Left forelimb (tissue), 1 donor: ENCODE measurements at regions not wholly inside any gene's neighbourhood (a gene's known extent, or its start where the extent isn't known, plus 50 kb on each side); places are given as distances from the start of the nearest gene placed in this dataset.

Source experiments
- DNase-seq: peaks from one replicate; pipeline ENCODE4 v3.0.0-alpha.2; 2018; ENCODE audit warnings: low spot score

DNA sequence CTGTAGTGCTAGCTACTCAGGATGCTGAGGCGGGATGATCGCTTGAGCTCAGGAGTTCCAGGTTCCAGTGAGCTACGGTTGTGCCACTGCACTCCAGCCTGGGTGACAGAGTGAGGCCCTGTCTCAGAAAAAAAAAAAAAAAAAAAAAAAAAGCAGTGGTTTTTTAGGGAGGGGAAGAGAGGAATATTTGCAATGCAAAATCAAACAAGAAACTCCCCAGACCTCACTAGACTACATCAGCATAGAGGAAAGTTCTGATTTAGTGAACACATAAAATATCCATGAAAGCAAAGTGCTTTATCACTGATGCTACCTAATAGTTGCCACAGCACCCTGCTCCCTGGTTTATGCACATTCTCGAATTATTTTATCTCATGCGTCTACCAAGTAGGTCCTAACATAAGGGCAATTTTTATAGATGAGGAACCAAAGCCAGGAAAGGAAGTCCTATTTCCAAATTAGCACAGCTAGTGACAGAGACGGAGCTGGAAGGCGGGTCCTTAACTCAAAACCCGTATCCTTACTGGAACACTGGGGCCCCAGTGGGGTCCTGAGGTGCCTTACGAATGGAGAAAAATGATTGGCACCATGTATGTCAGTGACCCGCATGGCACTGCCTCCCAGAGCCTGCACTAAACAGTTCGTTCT lies 50.7 kb upstream of the GPR157 start:
- DNase-seq, result no peak

DNA sequence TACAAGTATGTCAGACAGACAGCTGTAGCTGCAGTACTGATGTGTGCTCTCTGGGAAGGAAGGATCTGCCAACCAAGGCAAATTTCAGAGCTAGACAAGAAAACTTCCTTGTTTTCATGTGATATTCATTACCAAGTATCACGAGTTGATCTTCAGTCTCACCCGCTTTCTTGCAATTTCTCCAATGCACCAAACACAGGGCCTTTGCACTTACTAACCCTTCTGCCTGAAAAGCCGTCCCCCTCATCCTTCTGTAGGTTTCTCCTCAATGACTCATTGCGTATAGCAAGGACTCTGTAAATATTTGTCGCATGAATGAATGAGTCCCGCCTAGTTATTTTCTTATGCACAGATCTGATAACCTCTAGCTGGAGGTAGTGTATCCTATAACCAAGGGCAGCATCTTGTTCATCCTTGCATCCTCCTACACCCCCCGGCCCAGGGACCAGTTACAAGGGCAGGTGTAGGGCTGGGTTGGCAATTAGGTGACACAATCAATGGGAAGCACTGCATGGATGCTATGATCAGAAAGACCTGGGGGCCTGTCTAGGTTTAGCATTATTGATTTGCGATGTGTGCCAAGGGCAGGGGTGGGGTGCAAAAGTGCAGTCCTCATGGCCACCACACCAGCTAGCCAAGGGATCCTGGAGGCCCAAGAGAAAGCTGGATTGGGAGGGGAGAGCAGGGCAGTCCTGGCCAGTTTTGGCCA lies 51.4 kb upstream of the GPR157 start:
- no peak for DNase-seq

DNA sequence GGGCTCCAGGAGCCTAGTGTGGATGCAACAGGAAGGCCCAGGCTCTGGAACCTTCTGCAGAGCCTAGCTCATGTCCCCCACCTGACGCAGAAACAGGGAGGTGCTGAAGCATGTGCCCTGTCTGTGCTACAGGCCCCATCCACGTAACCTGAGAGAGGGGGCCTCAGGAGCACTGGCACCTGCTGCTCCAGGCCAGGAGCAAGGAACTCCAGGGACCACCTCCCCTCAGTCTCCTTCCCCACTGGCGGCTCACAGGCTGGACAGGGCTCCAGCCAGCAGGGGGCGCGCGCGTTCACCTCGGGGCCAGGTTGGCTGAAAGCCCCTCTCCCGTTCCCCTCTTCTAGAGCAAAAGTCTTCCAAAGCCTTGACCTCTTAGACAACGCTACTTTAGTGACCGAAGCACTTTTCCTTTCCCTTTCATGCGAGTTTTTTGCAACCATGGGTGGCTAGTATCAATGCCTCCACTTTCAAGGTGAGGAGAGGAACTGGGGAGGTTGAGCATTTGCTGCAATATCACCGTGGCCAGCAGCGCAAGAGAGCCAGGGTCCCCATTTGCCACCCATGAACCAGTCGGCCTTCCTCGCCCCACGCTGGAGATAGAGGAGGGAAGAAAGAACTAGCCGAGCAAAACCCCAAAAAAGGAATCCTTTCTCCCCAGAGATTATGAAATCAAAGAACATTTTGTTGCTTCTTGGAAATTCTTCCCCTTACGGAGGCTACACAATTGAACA lies 52.4 kb upstream of the GPR157 start:
- peak; percentile 74 for DNase-seq

DNA sequence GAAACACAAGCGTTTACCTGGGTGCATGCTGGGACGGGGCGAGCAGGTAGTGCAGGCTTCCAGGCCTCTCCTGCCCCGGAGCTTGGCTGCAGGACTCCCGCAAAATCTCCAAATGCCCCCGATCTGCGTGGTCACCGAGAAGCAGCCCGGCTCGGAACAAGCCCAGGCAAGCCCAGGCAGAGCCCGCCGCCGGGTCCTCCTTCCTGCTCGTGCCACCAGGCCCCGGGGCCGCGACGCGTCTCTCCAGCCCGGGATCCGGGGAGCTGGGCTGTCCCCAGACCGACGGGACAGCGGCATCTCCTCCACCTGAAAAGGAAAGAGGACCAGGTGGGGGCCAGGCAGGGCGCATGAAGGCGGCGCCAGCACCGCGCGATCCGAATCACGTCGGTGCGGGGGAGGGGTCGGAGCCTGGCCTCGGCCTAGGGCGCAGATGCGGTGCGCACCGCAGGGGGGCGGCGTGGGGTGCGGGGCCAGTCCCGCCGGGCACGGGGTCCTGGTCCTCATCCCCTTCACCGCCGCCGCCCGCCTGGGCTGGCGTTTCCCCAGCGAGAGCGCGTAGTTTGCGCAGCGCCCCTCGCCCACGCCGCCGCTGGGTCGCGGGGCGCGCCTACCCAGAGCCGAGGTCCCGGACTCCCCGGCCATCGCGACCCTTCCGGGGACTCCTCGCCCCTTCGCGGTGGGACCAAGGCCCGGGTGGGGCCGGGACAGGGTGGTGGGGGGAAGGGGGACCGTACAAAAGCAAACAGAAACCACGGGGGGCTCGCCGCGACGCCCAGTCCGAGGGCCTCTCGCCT lies 52.4 kb upstream of the H6PD start:
- no peak for DNase-seq

DNA sequence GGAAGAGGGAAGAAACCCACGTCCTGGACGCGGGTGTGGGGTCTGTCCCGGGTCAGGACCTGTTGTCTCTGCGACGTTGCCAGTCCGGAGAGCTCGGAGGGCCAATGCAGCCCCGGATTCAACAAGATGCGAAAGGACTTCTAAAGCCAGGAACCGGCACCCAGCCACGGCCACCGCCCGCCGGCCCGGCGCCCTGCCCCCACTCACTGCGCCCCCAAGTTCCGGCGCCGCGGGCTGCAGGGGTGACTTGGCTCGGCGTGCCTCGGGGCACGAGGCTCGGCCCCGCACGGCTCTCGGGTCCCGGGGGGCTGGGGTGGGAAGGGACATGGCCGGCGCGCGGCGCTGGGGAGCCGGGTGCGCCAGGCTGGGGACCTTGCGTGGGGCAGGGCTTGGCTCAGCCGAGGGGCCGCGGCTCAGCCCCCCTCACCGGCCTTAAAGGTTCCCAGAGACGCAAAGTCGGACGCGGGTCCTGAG lies 51.8 kb upstream of the H6PD start:
- DNase-seq, result no peak

DNA sequence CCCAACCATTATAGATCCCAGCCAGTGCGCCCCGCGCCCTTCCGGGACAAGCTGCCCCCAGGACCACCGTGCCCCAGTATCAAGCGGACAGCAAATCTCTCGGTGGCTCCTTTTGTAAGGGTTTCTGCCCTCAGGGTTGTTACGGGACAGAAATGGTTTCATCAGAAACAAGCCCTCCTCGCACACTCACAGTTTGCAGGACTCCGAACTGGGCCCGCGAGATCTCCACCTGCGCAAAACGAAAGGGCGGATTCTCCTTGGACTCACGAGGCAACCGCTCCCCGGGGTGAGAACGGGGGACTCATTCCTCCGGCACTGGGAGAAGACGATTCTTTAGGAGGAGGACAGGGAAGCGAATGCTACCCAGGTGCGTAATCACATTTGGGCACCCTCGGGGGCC lies 51.1 kb upstream of the H6PD start:
- no peak for DNase-seq

DNA sequence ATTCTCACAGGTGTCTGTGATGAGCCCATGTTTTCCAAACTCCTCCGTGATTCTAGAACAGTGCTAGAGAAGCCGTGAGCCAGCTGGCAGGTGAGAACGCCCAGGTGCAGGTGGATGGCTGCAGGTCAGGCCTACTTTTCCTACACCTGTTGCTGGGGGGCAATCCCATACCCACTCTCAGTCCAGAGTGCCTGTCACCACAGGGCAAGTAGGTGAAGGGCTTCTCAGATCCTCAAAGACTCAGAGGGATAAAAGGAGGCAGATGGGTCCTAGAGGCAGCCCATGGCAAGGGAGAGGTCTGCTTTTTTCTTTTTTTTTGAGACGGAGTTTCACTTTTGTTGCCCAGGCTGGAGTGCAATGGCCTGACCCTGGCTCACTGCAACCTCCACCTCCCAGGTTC lies 50.7 kb upstream of the H6PD start:
- DNase-seq, result no peak

DNA sequence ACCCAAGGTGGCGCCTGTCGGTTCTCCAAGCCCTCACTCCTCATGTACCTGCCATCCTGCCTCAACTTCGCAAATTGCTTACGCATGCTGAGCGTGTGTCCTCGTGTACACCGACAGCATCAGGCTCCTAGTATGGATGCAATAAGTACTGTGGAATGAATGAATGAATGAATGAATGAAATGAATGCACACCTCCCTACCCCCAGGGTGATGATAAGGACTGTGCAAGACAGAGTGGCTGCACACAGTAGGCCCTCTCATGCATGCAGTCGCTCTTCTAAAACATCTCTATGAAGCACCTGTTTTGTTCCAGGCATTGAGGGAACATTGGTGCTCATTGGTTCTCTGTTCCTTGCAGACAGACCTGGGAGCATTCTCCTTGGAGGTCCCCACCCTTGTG lies 49.8 kb upstream of the H6PD start:
- no peak for DNase-seq
